GM21390 (cell line): ENCODE measurements at regions not wholly inside any gene's neighbourhood (a gene's known extent, or its start where the extent isn't known, plus 50 kb on each side); places are given as distances from the start of the nearest gene placed in this dataset.

Experiments
- ATAC-seq: cut with Tn5 transposase; IDR thresholded peaks from one replicate; pipeline ENCODE4 v1.9.1; 2021; ENCODE audit not compliant: unreplicated experiment

DNA sequence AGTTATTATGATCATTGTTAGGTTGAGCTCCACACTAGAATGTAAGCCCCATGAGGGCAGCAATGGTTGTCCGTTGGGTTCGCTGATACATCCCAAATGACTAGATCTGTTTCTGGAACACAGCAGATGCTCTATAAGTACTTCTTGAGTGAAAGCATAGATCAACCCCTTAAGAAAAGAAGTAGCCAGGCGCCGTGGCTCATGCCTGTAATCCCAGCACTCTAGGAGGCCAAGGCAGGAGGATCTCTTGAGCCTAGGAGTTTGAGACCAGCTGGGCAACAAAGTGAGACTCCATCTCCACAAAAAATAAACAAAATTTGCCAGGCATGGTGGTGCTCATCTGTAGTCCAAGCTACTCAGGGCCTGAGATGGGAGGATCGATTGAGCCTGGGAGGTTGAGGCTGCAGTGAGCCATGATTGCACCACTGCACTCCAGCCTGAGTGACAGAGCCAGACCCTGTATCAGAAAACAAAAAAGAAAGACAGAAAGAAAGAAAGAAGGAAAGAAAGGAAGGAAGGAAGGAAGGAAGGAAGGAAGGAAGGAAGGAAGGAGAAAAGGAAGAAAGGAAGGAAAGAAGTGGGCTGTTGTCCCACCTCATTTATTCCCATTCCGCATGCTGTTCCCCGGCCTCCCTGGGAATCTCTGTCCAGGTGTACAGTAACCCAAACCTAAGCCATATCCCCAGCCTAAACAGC lies 54.4 kb upstream of the RPL38 start:
- no peak for ATAC-seq

DNA sequence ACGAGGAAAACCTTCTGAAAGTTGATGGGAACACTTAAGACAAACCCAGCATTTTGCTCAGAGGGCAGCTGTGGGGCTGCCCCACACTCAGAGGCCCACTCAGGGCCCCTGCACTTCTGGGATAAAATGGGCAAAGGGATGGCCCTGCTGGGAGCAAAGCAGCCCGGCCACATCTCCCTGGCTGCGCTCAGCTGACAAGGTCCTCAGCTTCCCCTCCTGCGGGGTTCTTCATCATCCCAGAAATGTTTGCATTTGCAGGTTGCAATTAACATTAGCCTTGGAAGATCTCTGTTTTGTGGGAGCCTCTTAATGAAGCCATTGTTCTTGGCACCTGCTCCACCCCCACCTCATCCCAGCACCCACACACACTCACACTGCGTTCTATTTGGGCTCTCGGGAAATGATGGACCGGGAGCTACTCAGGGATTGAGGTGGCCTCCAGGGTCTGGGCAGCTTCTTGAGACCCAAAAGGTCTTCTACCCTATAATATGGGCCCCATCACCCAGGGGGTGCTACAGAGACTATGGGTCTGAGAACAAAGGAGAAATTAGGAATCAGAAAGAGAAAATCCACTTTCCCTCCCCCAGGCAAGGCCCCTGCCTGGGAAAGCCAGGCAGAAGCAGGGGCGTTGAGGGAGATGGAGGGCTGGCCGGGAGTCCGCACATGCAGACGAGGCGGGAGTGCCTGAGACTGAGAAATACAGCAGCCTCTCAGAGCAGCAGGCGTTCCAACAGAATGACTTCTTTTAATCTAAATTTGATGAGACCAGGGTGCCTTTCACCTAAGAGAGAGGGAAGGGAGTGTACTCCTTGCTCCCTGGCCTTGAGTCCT lies 53.7 kb upstream of the RPL38 start:
- no peak for ATAC-seq

DNA sequence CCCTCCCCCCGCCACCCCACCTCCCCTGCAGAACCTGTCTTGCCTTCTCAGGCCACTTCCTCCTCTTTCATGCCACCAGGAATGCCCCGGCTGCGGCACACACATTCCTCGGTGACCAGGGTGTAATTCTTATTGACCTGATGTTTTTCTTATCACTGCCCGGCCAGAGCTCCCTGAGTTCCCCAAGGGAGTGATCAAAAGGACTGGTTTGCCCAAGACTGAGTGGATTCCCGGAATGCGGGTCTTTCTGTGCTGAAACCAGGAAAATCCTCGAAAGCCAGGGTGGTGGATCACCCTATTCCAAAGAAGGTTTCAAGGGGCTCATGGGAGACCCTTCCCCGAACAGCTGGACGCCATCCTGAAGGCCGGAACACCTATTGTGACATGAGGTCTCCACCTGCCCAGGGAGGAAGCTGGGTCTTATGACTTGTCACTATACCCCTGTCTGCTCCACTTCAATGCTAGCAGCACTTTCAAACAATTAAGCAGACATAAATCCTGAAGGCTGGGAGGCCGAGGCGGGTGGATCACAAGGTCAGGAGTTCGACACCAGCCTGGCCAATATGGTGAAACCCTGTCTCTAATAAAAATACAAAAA lies 53.0 kb upstream of the RPL38 start:
- no peak for ATAC-seq

DNA sequence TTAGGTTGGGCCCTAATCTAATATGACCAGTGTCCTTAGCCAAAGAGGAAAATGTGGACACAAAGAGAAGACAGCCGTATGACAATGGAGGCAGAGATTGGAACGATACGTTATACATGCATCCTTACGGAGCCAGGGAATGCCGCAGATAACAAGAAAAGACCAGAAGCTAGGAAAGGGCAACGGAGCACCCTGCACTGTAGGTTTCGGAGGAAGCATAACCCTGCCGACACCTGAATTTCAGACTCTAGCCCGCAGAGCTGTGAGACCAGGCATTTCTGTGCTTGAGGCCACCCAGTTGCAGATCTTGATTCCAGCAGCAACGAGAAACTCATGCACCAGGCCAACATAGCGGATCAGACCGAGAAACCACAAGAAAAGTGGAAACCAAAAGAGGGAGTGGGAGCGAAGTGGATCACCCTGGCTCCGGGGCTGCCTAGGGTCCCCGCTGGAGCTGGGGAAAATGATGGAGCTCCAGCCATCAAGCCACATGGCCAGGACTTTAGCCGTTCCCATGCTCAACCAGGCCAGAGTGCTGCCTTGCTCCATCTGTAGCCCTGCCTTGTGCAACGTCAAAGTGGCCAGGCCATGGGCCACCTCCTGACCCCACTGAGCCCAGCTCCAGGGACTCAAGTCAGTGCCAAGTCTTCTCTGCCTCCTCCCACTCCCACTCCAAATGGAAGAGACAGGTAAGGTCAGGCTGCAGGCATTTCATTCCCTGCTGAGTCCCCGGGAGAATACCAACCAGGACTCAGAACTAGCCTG lies 51.7 kb upstream of the RPL38 start:
- no peak for ATAC-seq

DNA sequence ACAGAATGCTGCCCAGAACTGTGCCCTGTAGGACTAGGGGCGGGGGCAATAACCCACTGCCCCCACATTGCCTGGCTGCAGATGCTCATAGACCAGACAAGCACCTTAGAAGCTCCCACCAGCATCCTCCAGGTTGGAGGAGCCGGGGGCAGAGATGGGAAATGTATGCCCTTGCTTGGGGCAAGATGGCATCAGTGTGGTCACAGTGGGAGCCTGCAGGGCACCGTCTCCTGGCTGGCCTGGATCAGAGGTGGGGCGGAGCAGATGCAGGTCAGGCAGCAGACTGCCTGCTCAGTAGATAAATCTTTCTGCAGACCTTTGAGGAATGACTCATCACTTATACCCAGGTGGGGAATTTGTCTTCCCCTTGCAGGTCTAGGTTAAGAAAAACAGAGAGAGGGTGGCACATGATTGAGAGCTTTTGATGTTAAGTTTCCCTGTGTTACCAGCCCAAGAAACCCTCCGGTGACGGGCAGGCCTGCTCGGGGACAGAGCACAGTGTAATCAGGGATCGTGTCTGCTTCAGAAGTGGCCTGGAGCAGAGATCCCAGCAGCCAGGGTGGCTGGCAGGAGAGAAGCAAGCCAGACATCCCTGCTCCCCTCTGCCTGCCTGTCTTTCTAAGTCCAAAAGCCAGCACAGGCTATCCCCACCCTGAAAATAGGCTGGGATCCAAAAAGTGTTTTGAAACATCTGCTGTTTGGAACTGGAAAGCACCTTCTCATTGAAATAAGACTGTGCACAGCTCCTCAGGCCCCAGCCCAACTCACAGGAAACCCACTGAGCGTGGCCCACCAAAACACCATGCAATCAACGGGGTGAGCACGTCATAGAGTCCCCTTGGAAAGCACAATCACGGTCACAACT lies 50.7 kb upstream of the RPL38 start:
- no peak for ATAC-seq

DNA sequence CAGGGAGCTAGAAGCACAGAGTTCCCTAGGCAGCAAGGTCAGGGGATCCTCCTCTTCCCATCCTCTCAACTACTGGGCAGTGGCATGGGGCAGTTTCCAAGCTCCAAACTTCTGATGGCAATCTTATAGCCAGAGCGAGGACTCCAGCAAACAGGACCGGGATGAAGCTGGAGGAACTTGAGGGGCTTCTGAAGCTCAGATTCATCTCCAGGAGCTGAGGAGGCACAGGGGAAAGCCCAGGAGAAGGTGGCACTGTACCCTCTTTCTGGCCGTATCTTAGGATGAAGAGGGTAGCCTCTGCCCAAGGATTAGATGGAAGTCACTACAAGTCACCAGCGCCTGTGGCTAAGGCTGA lies 50.0 kb upstream of the RPL38 start:
- ATAC-seq, result no peak
